HG02642 (cell line): ENCODE measurements at regions not wholly inside any gene's neighbourhood (a gene's known extent, or its start where the extent isn't known, plus 50 kb on each side); places are given as distances from the start of the nearest gene placed in this dataset.
"Not testable (repeated sequence)": the region's sequence is repeated elsewhere in the genome, so short reads cannot be mapped to it uniquely, and the experiment has no call there.

Experiments used
- ATAC-seq: cut with Tn5 transposase; IDR thresholded peaks from one replicate; pipeline ENCODE4 v1.9.1; 2021; ENCODE audit warnings: mild to moderate bottlenecking; ENCODE audit not compliant: unreplicated experiment, poor library complexity

GRCh38 chr7:152905949-152906348 is 146.4 kb downstream of the ACTR3B start:
- no peak for ATAC-seq

DNA sequence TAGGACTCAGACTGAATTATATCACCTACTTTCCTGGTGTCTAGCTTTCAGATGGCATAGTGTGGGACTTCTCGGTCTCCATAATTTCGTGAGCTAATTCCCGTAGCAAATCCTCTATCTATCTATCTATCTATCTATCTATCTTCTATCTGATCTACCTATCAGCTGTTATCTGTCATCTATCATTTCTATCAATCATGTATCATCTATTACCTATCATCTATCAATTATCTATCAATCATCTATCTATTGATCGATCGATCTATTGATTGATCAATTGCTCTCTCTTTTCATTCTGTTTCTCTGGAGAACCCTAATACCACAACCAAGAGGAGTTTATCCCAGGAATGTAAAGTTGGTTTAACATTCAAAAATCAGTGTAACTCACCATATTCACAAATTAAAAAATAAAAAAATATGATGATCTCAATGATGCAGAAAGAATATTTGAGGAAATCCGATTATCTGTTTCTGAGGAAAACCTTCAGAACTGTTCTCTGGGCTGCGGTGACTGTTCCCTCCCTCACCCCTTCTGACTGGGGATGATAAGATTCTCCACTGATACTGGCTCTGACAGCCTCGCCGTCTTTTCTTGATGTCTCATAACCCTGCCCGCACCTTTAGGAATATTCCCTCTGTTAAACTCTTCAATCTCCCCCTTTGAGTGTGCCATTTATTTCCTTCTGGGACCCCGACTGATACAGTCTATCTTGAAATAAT is 147.7 kb downstream of the ACTR3B start:
- no peak for ATAC-seq

DNA sequence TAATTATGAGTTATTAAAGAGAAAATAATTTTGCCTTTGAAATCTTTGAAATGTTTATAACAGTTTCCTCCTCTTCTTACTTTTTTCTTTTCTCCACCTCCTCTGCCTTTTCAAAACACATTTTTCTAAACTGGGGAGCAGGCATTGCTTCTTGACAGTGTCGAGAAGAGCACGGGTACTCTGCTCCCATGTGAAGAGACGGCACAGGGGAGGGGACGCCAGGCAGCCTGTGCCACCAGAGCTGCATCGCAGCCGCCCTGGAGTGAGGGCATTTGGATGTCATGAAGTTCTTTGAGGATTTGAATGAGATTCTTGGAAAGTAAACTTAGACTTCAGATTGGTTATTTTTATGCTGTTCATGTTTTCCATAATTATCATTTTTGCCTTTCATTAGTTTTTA is 149.7 kb downstream of the ACTR3B start:
- no peak for ATAC-seq

DNA sequence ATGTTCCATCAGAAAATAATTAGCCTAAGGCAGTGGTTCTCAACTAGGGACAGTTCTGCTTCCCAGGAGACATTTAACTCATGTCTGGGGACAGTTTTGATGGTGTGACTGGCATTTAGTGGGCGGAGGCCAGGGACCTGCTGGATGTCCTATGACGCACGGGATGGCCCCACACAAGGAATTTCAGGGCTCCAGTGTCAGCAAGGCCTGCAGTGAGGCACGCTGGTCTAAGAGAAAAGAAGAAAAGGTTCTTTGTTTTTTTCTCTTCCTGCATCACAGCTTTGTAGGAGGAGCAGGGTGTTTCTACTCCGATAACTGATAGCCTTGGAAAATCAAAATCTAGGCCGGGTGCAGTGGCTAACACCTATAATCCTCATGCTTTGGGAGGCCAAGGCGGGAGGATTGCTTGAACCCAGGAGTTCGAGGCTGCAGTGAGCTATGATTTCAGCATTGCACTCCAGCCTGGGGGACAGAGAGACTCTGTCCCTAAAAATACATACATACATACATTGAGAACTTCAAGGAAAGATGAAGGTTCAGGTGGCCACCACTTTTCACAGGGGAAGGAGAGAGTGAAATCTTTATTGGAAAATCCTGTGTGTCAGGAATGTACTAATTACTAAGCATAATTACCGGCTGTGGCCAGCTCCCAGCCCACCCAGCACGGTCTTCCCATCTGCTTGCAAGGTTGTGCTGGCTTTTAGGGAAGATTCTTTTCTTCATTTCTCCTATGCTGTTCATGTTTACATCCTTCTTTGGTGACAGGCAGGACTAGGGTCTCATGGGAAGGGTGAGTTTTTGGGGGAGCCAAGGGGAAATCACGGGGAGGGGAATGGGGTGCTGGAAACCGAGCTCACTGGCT is 150.4 kb downstream of the ACTR3B start:
- no peak for ATAC-seq

GRCh38 chr7:152910545-152911225 is 151.1 kb downstream of the ACTR3B start:
- no peak for ATAC-seq

DNA sequence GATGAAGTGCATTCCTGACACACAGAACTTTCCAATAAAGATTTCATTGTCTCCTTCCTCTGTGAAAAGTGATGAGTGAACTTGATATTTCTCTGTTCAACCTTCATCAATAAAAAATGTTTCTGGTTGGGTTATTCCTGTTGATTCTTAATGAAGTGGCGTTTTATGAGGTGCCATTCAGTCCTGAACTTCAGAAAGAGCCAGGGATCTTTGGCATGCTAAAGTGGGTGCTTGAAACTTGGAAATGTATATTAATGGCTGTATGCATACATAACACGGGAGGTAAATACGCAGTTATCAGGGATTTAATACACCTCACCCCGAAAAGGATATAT is 151.6 kb downstream of the ACTR3B start:
- ATAC-seq: no peak

- ATAC-seq: no peak
Observed at GRCh38 chr7:152911922-152912321, 152.4 kb downstream of the ACTR3B start.

- no peak for ATAC-seq
Observed at GRCh38 chr7:152912511-152912910, 153.0 kb downstream of the ACTR3B start.

DNA sequence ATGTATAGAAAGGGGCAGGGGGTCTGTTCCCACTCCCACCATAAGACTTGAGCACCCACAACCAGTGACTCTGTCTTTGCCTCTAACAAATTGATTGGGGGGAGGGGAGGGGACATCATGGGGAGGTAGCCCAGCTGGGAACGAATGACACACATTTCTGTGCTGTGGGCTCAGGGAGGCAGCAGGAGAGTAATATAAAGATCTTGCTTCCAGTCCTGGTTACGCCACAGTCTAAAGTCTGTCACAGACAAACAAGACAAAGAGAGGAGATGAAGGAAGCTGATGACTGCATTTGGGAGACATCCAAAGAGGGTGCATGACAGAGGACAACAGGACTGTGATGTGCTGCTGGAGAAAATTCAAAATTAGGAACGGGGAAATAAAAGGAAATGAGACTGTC is 153.9 kb downstream of the ACTR3B start:
- no peak for ATAC-seq

DNA sequence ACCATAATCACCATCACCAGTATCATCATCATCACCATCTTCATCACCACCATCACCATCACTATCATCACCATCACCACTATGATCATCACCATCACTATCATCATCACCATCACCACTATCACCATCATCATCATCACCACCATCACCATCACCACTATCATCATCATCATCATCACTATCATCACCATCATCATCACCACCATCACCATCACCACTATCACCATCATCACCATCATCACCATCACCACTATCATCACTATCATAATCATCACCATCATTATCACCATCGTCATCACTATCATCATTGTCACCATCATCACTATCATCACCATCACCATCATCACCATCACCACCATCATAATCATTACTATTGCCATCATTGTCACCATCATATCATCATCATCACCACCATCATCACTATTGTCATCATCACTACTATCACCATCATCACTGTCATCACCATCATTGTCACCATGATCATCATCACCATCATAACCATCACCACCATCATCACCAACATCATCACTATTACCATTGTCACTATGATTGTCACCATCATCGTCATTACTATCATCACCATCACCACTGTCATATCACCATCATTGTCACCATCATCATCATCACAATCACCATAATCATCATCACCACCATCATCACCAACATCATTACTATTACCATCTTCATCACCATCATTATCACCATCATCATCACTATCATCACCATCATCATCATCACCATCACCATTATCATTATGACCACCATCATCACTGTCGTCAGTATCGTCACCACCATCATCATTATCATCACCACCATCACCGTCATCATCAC is 154.7 kb downstream of the ACTR3B start:
- ATAC-seq: no peak

DNA sequence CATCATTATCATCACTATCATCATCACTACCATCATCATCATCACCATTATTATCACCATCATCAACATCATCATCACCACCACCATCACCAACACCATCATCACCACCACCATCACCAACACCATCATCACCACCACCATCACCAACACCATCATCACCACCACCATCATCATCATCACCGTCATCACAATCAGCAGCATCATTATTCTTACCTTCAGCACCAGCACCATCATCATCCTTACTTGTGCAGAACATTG is 155.2 kb downstream of the ACTR3B start:
- not testable (repeated sequence) for ATAC-seq

GRCh38 chr7:152922318-152923081 is 162.9 kb downstream of the ACTR3B start:
- ATAC-seq: no peak

DNA sequence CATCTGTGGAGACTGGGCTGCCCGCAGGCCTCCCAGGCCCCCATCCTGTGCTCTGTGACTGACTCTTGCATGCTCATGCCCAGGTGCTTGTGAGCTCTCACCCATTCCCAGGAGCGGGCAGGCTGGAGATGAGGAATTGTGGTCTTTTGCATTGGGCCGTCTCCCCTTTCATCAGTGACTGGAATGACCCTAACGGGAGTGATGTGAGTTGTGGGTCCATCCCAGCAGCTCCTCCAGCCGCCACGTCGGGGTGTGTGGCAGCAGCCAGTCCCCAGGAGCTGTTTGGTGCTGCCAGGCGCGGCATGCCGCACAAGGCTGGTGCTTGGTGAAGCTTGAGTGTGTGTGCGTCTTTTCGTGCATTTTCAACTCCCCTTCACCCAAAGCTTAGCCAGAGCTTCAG is 164.2 kb downstream of the ACTR3B start:
- ATAC-seq: no peak

GRCh38 chr7:152924238-152924637 is 164.7 kb downstream of the ACTR3B start:
- no peak for ATAC-seq

DNA sequence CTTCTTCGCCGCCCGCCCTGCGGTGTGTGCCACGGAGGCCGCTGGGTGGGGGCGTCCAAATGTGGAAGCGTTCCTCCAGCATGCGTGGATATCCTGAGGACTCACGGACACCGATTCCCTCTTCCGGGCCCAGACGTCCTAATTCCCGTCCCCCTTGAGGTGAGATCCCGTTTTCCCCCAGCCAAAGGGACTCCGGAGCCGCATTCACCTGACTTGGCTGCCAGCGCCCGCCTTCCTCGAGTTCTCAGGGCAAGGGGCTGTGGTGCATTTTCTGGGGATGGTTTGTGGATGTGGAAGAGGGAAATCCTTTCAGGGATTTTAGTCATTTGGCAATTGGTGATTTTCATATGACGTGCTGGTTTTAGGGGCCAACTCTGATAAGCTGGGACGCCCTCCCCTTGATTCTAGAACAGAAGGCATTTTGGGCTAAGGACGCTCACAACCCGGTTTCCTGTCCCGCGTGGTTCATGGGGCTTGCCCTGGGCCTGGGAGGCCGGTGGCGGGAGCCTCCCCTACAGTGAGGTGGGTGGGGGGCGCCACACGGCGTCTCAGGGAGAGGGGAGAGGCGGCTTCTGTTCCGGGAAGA is 165.4 kb downstream of the ACTR3B start:
- no peak for ATAC-seq

DNA sequence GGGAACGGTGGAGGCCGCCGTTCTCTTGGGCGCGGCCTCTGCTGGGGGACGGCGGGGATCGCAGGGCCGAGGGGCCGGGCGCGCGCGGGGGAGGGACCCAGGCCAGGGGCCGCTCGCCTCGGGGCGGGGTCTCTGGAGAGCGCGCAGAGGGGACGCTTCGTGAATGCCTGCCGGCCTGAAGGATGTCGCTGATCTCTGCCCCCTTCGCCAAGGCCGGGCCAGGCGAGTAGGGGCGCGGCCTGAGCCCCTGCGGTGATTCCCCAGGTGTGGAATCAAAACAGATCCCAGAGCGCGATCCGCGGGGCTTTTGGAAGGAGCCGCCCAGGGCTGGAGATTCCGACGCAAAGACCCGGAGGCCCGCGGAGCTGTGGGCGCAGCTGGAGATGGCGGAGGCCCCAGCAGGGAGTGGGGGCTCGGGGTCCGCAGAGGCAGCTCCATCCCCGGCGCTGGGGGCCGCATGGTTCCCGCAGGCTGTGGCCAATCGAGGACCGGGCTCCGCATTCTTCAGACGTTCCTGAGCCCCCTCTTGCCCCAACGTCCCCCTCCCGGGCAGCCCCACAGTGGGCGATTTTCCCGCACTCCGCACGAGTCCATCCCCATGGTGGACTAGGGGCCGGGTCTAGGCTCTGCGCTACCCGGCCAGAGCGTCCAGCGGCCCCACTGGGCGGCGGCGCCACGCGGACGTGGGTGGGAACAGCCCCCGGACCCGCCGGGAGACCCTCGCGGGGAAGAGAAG is 166.0 kb downstream of the ACTR3B start:
- no peak for ATAC-seq

DNA sequence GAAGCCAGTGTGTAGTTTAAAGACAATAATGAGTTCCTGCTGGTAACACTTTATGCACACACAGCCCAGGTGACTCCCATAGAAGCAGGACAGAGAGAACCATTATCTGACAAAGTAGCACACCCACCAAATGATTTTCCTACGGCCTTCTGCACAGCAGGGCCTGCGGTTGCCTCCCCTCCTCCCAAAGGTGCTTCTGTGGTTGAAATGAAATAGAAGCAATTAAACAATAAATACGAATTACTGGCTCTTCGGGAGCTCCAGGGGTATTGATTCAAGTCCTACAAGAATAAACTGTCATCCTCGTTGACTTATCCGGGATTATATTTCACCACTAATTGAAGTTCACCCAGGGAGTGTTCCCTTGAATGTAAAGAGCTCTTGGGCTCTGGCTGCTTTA is 172.1 kb downstream of the ACTR3B start:
- no peak for ATAC-seq

DNA sequence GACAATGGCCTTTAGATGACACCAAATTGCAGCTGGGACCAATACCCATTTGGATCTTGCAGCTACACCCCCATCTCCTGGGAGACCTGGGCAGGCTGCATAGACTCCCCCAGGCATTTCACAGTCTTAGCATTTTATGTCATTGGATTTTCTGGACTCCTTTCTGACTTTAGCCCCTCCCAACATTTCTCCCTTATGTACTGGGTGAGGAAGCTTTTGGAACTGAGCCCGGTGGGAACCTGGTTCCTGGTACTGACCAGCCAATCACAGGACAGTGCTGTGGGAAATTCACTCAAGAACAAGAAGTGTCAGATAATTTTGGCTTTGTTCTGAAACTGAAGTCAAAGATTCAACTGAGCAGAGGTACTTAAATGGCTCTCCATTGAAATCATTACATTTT is 177.7 kb downstream of the ACTR3B start:
- no peak for ATAC-seq

GRCh38 chr7:152946616-152947015 is 187.1 kb downstream of the ACTR3B start:
- not testable (repeated sequence) for ATAC-seq
